PC-9 (cell line): ENCODE measurements at regions not wholly inside any gene's neighbourhood (a gene's known extent, or its start where the extent isn't known, plus 50 kb on each side); places are given as distances from the start of the nearest gene placed in this dataset.

Experiments used
- EZH2 ChIP-seq: fragments of 200-600 bp; sonication (generic); IDR thresholded peaks from 2 replicates; pipeline ENCODE4 v1.8.0; 2017; ENCODE audit warnings: antibody characterized with exemption, low read depth
- TF ChIP-seq, protein P1 (sequence below): fragments of 200-600 bp; sonication (generic); conservative IDR thresholded peaks from 2 replicates; pipeline ENCODE4 v1.6.1; 2017; ENCODE audit warnings: mixed run types, antibody characterized with exemption, mild to moderate bottlenecking, moderate library complexity

- TF ChIP-seq, protein P1, sequence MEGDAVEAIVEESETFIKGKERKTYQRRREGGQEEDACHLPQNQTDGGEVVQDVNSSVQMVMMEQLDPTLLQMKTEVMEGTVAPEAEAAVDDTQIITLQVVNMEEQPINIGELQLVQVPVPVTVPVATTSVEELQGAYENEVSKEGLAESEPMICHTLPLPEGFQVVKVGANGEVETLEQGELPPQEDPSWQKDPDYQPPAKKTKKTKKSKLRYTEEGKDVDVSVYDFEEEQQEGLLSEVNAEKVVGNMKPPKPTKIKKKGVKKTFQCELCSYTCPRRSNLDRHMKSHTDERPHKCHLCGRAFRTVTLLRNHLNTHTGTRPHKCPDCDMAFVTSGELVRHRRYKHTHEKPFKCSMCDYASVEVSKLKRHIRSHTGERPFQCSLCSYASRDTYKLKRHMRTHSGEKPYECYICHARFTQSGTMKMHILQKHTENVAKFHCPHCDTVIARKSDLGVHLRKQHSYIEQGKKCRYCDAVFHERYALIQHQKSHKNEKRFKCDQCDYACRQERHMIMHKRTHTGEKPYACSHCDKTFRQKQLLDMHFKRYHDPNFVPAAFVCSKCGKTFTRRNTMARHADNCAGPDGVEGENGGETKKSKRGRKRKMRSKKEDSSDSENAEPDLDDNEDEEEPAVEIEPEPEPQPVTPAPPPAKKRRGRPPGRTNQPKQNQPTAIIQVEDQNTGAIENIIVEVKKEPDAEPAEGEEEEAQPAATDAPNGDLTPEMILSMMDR = no peak
- TF ChIP-seq EZH2 = no peak
Observed at GRCh38 chr11:71173709-71174108, 78.7 kb downstream of the SHANK2 start.
